B cell (primary cell): ENCODE measurements at regions not wholly inside any gene's neighbourhood (a gene's known extent, or its start where the extent isn't known, plus 50 kb on each side); places are given as distances from the start of the nearest gene placed in this dataset.

Experiments used
- ATAC-seq: fragments of 200-7000 bp; cut with Tn5 transposase; one replicate; pipeline ENCODE4 v1.10.0; 2021; ENCODE audit warnings: low read depth, mild to moderate bottlenecking, moderate number of reproducible peaks, moderate library complexity
- CTCF ChIA-PET: fragments of 350-600 bp; sonication (Branson Sonifier 250); formaldehyde crosslinking; loops from one replicate; lab custom pipeline; 2021; ENCODE audit warnings: antibody characterized with exemption, inconsistent platforms; lab: Charles Lee
- POLR2A ChIA-PET: fragments of 350-600 bp; sonication (Branson Sonifier 250); formaldehyde crosslinking; loops from one replicate; lab custom pipeline; 2021; ENCODE audit warnings: antibody characterized with exemption; lab: Charles Lee
- DNase-seq: peaks from one replicate; pipeline ENCODE4 v3.0.0; 2013
- H2AFZ ChIP-seq: 2 replicates; pipeline ENCODE4 v1.6.1; 2012; ENCODE audit warnings: mild to moderate bottlenecking, low read depth, low read length; ENCODE audit not compliant: insufficient read depth, poor library complexity, severe bottlenecking
- H3K27ac ChIP-seq, 2 donors: 1 replicate in 1 of 2; 2 replicates in 1 of 2; pipeline ENCODE4 v1.5.1; 2012 to 2013; ENCODE audit warnings: low read length in 2 of 2, mild to moderate bottlenecking in 2 of 2, moderate library complexity in 1 of 2
- H3K27me3 ChIP-seq, 4 experiments: fragments of 200-600 bp in 1 of 4; sonication (generic) in 1 of 4; replicated peaks in 1 of 4; 1 replicate in 2 of 4; 2 replicates in 2 of 4; pipeline versions ENCODE4 v1.6.1 to v1.7.0; 2013 to 2016; ENCODE audit warnings: low read length in 3 of 4, mild to moderate bottlenecking in 2 of 4, mixed read lengths in 1 of 4, moderate library complexity in 1 of 4; ENCODE audit not compliant: insufficient read depth in 4 of 4, control insufficient read depth in 3 of 4; ENCODE audit errors: control extremely low read depth in 1 of 4
- H3K36me3 ChIP-seq, 2 experiments: replicated peaks in 1 of 2; 1 replicate in 1 of 2; 2 replicates in 1 of 2; pipeline versions ENCODE4 v1.6.1 to v1.7.1; 2013; ENCODE audit warnings: low read length in 1 of 2; ENCODE audit not compliant: insufficient read depth in 2 of 2, control insufficient read depth in 1 of 2; ENCODE audit errors: control extremely low read depth in 1 of 2, extremely low read depth in 1 of 2
- H3K4me1 ChIP-seq, 2 donors: fragments of 200-600 bp in 1 of 2; sonication (generic) in 1 of 2; 1 replicate in 1 of 2; 2 replicates in 1 of 2; pipeline versions ENCODE4 v1.5.1 to v1.6.1; 2013 to 2017; ENCODE audit warnings: low read length in 2 of 2; ENCODE audit not compliant: control insufficient read depth in 2 of 2, insufficient read depth in 2 of 2
- H3K4me2 ChIP-seq: replicated peaks from 2 replicates; pipeline ENCODE3; 2012; ENCODE audit warnings: mild to moderate bottlenecking, low read depth, low read length; ENCODE audit not compliant: poor library complexity, severe bottlenecking
- H3K4me3 ChIP-seq, 5 experiments: fragments of 200-600 bp in 1 of 5; sonication (generic) in 1 of 5; 1 replicate in 3 of 5; 2 replicates in 2 of 5; pipeline versions ENCODE4 v1.5.1 to v1.7.0; 2011 to 2016; ENCODE audit warnings: low read length in 4 of 5, mild to moderate bottlenecking in 4 of 5, low read depth in 2 of 5, control low read depth in 1 of 5, moderate library complexity in 1 of 5; ENCODE audit not compliant: insufficient read depth in 1 of 5; ENCODE audit errors: control extremely low read depth in 1 of 5, extremely low read depth in 1 of 5
- H3K79me2 ChIP-seq: fragments of 200-600 bp; sonication (generic); one replicate; pipeline ENCODE4 v1.6.0; 2016; ENCODE audit warnings: low read length; ENCODE audit not compliant: control insufficient read depth, insufficient read depth
- H3K9ac ChIP-seq: fragments of 200-600 bp; sonication (generic); 2 replicates; pipeline ENCODE4 v1.6.1; 2017; ENCODE audit warnings: mild to moderate bottlenecking, low read length, moderate library complexity
- H3K9me3 ChIP-seq, 3 donors: one replicate each; pipeline versions ENCODE4 v1.6.1 to v1.7.1; 2013; ENCODE audit warnings: low read length in 2 of 3; ENCODE audit not compliant: control insufficient read depth in 2 of 3, insufficient read depth in 1 of 3; ENCODE audit errors: control extremely low read depth in 1 of 3
- H4K20me1 ChIP-seq: 2 replicates; pipeline ENCODE4 v1.6.0; 2012; ENCODE audit warnings: mild to moderate bottlenecking, low read length; ENCODE audit not compliant: insufficient read depth, control insufficient read depth, poor library complexity, severe bottlenecking
- H3K27ac Mint-ChIP-seq: one replicate; pipeline ENCODE4 v1.8.0; 2021; ENCODE audit warnings: mixed read lengths
- H3K27me3 Mint-ChIP-seq: one replicate; pipeline ENCODE4 v1.8.0; 2021; ENCODE audit warnings: mixed read lengths
- H3K4me1 Mint-ChIP-seq: one replicate; pipeline ENCODE4 v1.8.0; 2021; ENCODE audit warnings: mixed read lengths
- H3K4me3 Mint-ChIP-seq: one replicate; pipeline ENCODE4 v1.8.0; 2021; ENCODE audit warnings: mixed read lengths
- H3K9me3 Mint-ChIP-seq: one replicate; pipeline ENCODE4 v1.8.0; 2022; ENCODE audit warnings: mixed read lengths; ENCODE audit not compliant: insufficient read depth
- EZH2 ChIP-seq: IDR thresholded peaks from 2 replicates; pipeline ENCODE4 v1.6.1; 2012; ENCODE audit warnings: borderline replicate concordance, low read depth, mild to moderate bottlenecking, moderate library complexity, low read length; ENCODE audit not compliant: insufficient read depth, poor library complexity, severe bottlenecking
- WGBS: methylation state at CpG from one replicate; pipeline ENCODE4 v1.1.5; 2013; ENCODE audit warnings: missing lambda C conversion rate; ENCODE audit not compliant: insufficient coverage; 5-methylcytosine and 5-hydroxymethylcytosine counted together
- intact Hi-C: fragments of 100-400 bp; cut with micrococcal nuclease; formaldehyde crosslinking; loops from one replicate; pipeline ENCODE4 v1.10.0; 2022
- TF ChIP-seq, protein P1 (sequence below): fragments of 200-600 bp; IDR thresholded peaks from one replicate; pipeline ENCODE4 v1.8.0; 2022; ENCODE audit warnings: antibody characterized with exemption, mild to moderate bottlenecking

DNA sequence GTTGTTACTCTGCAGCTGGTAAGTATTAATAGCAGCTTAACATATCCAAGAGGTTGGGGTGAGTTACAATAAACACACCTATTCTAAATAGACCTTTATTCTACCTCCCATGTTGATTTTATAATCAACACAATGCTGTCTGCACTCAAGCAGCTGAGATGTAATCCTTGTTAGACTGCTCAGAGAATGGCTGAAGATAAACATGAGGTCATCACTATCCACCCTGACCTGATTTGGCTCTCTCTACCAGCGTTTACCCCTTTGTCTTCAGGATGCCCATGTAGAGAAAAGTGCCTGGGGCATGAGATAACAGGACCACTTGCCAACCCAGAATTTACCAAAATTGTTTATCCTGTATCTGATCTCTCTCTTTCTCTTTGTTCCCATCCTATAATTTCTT, 220.7 kb upstream of the DEFB112 start:
- no peak overlapping the region for H2AFZ ChIP-seq
- H3K36me3 ChIP-seq: no peaks in the 10 kb centered on the region
- Mint-ChIP-seq H3K4me1 (no peaks in the 10 kb centered on the region), H3K27me3 (no peaks in the 10 kb centered on the region), H3K4me3 (no peak overlapping the region), H3K27ac (no peak overlapping the region), H3K9me3 (peaks cover 10% of the 10 kb centered on the region)
- TF ChIP-seq, protein P1, sequence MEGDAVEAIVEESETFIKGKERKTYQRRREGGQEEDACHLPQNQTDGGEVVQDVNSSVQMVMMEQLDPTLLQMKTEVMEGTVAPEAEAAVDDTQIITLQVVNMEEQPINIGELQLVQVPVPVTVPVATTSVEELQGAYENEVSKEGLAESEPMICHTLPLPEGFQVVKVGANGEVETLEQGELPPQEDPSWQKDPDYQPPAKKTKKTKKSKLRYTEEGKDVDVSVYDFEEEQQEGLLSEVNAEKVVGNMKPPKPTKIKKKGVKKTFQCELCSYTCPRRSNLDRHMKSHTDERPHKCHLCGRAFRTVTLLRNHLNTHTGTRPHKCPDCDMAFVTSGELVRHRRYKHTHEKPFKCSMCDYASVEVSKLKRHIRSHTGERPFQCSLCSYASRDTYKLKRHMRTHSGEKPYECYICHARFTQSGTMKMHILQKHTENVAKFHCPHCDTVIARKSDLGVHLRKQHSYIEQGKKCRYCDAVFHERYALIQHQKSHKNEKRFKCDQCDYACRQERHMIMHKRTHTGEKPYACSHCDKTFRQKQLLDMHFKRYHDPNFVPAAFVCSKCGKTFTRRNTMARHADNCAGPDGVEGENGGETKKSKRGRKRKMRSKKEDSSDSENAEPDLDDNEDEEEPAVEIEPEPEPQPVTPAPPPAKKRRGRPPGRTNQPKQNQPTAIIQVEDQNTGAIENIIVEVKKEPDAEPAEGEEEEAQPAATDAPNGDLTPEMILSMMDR: no peak
- no peak for TF ChIP-seq EZH2
- no peaks in the 10 kb centered on the region for H3K79me2 ChIP-seq
- POLR2A ChIA-PET: no interaction called here
- no peak overlapping the region for H3K27ac ChIP-seq
- DNase-seq (no peak), ATAC-seq (no peak)
- no peaks in the 10 kb centered on the region for H3K27me3 ChIP-seq
- H3K9ac ChIP-seq: no peak overlapping the region
- intact Hi-C loops: no loop called here
- H3K9me3 ChIP-seq: peaks cover 0 to 2% (median 0%) of the 10 kb centered on the region in 3 donors
- WGBS: 57% methylated on average over 1 of the region's 1 CpG
- H3K4me2 ChIP-seq: no peak overlapping the region
- no peaks in the 10 kb centered on the region for H4K20me1 ChIP-seq
- H3K4me1 ChIP-seq: no peaks in the 10 kb centered on the region
- H3K4me3 ChIP-seq: no peak overlapping the region
- CTCF ChIA-PET: no interaction called here

DNA sequence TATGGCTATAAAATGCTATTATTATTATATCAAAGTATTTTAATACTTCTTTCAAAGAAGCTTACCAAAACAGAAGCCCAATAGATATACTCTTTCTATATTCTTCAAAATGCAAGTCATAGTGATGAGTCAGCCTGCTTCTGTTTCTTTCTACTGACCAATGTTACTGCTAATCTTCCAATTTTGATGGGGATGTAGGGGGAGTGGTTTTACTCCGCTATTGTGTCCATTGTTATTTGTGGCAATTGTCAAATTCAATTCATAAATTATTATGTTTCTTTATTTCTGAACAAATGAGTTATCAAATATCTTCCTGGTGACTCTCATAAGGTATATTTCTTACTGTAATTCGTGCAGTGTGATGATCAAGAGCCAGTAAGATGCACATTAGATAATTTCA, 221.5 kb upstream of the DEFB112 start:
- H2AFZ ChIP-seq: no peak overlapping the region
- no peaks in the 10 kb centered on the region for H3K4me1 ChIP-seq
- TF ChIP-seq EZH2: no peak
- TF ChIP-seq, protein P1: no peak
- ChIA-PET CTCF (no interaction called here), POLR2A (no interaction called here)
- H3K27ac ChIP-seq: no peak overlapping the region
- no peak overlapping the region for H3K4me3 ChIP-seq
- Mint-ChIP-seq H3K27ac (no peak overlapping the region), H3K9me3 (peaks cover 10% of the 10 kb centered on the region), H3K4me3 (no peak overlapping the region), H3K27me3 (no peaks in the 10 kb centered on the region), H3K4me1 (no peaks in the 10 kb centered on the region)
- ATAC-seq (no peak), DNase-seq (no peak)
- WGBS: no CpG with 5 or more reads among the region's 2 CpGs
- H3K9ac ChIP-seq: no peak overlapping the region
- intact Hi-C loops: no loop called here
- H3K79me2 ChIP-seq: no peaks in the 10 kb centered on the region
- no peak overlapping the region for H3K4me2 ChIP-seq
- peaks cover 0 to 2% (median 0%) of the 10 kb centered on the region in 3 donors for H3K9me3 ChIP-seq
- no peaks in the 10 kb centered on the region for H3K27me3 ChIP-seq
- H3K36me3 ChIP-seq: no peaks in the 10 kb centered on the region
- H4K20me1 ChIP-seq: no peaks in the 10 kb centered on the region
